NCI-H510A (cell line): ENCODE measurements at regions not wholly inside any gene's neighbourhood (a gene's known extent, or its start where the extent isn't known, plus 50 kb on each side); places are given as distances from the start of the nearest gene placed in this dataset.
"Not testable (repeated sequence)": the region's sequence is repeated elsewhere in the genome, so short reads cannot be mapped to it uniquely, and the experiment has no call there.

Source experiments
- DNase-seq: peaks from one replicate; lab custom pipeline; 2025; lab: John Stamatoyannopoulos, UW

DNA sequence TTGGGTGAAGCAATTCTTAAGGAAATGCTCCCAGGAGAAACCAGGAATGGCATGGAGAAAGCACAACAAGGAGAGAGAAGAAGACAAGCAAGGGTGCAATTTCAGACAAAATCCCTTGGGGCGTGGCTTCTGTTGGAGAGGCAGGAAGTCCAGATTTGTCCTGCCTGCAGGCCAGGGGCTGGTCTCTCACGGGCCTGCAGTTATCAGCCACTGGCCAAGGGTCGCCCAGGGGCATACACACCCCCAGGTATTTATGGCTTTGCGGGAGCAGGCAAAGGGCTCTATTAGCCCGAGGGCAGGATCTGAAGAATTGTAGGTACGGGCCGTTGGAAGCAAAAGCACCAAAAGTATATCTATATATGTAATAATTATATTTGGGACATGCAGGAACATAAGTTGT is 87.7 kb downstream of the IYD start:
- no peak for DNase-seq

DNA sequence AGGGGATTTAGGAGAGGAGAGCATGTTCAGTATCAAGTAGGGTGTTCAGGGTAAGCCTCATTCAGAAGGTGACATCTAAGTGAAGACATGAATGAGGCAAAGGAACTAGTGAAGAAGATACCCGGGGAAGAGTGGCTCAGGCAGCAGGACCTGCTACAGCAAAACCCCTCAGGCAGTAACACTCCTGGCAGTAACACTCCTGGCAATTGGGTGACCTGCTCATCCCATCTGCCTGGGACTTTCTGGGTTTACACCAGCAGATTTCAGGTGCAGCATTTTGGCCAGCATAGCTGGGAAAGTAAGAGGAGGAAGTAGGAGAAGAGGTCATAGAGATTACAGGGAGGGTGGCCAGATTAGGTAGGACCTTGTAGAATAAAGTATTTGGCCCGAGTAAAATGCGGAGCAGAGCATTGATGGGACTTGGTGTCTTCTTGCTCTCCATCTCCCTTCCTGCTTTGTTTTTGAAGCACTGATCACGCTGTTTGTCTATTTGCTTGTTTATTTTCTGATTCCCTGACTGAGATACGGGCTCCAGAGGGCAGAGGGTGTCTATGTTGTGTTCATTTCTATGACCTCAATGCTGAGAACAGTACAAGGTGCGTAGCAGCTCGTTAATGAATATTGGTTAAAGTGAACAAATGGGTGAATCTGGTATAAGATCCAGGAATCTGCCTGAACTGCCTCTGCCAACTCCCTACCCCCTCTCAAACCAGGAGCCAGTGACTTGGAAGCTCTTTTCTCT is 88.3 kb downstream of the IYD start:
- no peak for DNase-seq

DNA sequence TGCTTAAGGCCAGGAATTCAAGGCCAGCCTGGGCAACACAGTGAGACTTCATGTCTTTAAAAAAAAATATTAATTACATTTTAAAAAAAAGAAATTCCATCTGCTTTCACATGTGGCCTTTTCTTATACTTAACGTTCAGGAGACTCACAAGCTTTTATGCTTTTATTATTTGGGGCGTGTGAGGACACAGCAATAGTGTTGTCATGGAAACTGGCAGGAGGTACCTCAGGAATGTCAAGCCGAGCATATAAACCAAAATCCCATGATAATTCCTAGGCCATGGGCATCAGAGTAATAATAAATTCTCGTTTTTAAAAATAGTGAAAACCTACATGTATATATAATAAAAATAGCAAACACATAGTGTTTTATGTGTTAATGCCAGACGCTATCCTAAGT is 89.8 kb downstream of the IYD start:
- DNase-seq = no peak

DNA sequence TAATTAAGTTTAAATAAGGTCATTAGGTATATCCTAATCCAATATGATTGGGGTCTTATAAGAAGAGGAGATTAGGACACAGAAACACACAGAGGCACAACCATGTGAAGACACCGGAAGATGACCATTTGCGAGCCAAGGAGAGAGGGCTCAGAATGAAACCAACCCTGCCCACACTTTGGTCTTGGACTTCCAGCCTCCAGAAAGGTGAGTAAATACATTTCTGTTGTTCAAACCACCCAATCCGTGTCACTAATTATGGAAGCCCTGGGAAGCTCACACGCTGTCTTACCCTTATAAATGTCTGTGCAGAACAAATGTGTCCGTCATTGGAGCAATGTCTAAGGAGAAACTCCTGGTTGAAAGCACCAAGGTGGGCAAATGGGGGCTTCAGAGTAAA is 95.0 kb downstream of the IYD start:
- DNase-seq = no peak

DNA sequence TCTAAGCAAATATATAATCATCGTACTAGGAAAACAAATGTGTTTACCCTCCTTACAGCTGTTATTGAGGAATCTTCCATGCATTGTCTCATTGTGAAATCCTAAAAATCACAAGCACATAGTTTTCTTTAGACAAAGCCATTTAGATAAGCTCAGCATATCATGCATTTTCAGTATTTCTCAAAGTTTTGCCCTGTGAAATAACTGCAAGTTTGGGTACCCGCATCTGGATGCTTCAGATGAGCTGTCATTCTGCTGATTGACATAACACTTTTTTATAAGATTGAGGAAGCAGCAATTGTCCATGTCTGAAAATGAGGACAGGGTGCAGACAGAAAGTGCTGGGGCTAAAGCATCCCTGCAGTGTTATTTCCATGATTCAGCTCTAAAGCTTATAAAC is 96.2 kb downstream of the IYD start:
- no peak for DNase-seq

DNA sequence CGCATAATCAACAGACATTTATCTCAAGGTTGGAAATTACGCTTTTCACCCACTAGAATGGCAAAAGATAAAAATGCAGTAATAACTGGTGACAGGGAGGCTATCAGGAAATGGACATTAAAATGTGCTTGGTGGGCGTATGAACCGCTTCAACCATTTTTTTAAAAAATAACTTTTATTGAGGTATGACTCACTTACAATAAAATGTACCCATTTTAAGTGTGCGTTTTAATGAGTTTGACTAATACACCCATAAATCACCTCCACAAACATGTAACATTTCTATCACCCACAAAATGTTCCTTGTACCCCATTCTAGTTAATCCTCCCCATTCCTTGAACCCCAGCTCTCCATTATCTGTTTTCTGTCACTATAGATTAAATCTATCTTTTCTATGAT is 96.8 kb downstream of the IYD start:
- DNase-seq = no peak

DNA sequence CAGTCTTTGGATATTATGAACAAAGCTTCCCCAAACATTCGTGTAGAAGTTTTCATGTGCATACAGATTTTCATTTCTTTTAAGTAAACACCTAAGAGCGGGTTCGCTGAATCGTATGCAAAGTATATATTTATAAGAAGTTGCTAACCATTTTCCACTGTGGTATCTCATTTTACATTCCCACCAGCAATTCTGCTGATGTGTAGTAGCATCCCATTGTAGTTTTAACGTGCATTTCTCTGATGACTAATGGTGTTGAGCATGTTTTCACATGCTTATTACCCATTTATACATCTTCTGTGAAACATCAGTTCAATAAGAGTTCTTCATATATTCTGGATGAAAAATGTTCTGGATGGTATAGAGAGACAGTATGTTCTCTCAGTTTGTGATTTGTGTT is 97.4 kb downstream of the IYD start:
- DNase-seq = no peak

DNA sequence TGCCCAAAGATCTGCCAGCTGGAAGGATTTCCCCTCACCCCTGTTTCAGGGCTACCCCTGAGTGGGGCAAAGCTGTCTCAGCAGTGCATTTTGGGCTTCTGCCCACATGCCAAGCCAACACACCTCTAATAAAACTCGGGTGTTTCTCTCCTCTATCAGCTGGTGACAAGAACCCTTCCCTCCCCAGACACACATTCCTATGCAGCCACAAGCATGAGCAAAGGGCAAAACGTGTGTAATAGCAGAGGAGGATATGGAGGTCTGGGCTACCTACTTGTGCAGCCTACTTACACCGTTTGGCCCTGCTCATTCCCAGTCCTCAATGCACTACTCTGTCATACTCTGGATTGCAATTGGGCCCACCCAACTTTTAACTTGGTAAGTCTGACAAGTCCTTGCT is 101.3 kb downstream of the IYD start:
- no peak for DNase-seq

DNA sequence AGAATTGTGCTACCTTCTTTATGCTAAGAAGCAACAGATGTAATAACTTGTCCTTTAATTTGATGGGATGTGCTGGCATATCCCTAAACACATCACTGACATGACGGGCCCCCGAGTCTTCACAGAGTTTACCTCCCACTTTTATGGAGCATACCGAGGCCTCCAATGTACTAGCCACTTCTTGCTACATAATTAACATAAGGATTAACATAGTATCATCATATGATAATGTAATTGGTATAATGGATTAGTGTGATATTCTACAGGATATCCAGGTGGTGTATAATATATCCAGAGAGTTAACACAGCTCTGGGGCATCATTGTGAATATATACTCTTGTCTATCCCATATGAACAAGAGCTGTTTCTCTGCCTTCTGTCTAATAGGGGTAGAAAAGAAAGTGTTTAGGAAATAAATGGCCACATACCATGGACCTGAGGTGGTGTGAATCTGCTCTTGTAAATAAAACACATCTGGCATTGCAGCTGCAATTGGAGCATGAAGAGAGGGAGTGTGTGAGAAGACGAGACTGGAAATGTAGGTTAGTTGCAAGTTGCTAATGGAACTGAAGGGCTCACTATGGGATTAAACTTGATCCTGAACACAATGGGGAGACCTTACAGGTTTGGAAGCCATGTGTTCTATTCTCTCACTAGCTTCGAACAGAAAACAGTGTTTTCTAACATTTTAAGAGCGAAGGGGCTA is 102.3 kb downstream of the IYD start:
- DNase-seq = no peak

DNA sequence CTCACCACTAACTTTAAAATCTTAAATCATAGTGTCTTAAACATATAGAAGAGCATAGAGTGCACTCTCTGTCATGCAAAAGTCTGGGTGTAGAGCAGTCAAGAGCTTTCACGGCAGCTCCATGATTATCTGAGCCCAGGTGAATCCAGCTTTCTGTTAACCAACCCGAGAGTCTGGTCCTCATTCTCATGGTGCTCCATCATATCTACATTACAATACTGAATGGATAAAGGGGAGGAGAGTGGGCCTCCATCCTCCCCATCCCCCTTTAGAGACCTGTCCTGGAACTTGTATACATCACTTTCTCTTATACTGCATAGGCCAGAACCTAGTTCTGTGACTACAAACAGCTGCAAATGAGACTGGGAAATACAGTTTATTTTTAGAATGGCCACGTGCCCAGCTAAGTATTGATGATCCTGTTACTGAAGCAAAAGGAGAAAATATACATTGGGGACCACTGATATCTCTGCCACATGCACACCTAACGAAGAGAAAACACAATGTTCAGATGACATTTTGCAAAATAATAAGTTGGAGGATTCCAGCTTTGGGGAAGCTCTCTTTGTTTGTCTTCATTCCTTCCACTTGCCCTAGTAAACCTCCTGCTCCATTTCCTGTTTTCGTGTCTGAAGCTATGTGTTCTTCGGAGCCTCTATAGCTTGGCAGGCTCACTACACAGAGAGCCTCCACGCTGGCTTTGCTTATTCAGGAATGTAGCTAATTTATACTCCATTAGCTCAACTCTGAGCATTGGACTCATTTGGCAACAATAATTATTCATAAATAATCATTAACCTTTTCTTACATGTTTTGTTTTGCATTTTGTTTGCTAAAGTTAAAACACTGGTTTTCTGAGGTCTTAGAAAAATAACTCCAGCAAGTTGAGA is 110.1 kb downstream of the IYD start:
- no peak for DNase-seq

DNA sequence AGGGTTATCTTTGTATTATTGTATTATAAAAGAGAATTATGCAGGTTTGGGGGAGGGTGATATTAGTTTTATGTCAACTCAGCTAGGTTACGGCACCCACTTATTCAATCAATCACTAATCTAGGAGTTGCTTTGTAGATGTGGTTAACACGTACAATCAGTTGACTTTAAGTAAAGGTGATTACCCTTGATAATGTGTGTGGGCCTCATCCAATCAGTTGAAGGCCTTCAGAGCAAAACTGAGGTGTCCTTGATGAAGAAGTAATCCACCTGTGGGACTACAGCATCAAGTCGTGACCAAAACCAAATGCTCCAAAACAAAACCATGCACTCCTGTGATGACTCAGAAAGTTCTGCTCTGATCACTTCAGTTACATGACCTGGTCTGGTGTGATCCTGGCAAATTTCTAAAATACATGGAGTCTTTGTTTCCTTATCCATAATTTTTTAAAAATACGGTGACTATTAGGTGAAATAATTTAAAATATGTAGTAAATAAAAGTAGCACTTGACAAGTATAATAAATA is 114.1 kb downstream of the IYD start:
- no peak for DNase-seq

DNA sequence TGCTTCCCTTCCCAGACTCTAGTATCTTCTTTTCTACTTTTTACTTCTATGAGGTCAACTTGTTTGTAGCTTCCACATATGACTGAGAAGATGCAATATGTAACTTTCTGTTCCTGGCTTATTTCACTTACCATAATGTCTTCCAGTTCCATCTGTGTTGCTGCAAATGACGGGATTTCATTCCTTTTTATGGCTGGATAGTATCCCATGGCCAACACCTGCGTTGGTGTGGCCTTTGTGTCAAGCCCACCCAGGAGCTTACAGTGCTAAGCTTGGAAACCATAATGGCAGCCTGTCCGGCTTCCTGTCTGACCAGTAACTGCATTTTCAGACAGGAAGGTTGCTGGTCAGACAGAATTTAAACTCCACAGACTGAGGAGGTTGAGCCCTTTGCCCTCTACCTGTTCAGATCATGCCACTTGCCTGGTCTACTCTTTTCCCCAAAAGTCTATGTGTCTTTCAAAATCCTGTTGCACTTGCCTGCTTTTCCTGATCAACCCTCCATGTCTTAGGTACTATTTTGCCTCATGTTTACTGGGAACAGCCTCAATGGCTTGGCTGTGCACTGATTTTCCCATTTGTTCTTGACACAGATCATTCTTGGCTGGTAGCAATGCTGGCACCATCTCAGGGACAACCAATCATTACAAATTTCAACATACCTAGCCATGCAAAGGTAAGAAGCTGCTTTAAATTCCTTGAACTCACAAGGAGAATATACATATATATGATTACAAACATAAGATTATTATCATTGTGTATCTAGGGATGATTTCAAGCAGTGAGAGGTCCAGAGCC is 114.3 kb upstream of the PLEKHG1 start:
- DNase-seq = no peak

DNA sequence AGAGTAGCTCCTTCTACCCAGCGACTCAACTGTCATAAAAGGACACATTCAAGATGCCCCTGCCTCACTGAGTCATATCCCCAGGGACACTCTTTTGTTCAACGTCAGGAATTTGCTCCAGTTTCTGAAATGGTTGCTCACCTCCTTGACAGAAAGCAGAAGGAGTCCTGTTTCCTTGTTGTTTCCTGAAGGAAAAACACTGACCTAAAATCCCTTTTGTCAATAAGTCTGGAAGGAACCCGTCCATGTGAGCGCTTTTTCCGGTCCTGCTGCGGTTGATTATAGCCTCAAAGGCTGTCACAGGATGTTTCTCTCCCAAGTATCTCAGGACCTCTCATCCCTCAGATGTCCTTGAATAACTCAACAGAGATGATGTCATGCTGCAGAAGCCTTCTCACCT is 113.6 kb upstream of the PLEKHG1 start:
- DNase-seq = no peak

DNA sequence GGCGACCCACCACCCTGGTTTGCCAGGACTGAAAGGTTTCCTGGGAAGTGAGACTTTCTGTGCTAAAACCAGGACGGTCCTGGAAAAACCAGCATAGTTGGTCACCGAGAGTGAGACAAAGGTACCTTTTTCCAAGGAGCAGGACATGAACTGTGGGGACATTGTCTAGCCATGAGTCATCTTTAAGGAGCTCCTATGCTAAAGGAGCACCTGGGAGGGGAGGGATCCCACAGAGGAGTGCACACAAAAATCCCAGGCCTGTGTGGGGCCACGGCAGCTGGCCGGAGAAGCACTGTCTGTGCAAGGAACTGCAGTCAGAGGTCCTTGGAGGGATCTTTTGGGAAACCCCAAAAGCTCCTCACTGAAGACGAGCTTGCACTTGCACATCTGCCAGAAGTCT is 109.1 kb upstream of the PLEKHG1 start:
- DNase-seq = no peak

DNA sequence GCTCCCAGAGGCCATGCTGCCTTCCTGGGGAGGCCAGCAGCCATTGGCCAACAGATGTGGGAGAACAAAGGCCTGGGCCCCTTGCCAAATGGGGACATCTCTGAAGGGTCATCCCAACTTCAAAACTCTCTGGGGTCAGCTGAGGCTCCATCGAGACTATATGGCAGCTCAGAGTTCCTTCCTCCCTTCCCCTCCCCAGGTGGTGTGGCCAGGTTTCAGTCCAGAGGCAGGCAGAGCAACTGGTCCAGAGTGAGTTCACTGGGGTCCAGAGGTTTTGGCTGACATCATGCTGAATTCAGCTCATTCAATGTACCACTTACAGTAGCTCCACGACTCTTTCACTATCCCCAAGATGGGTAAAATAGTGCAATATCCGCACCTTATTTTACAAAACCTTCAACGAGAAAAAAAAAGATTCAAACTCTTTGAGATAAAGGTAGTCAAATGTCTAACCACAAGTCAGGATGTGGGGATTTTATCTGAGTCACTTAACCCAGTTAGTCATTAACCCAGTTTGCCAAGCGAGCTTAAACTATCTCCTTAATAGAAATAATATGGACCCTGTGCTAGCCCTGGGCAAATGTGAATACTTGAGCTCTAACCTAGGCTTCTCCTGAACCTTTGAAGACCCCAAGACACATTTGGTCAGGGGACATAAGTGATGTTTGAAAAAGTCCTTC is 108.4 kb upstream of the PLEKHG1 start:
- no peak for DNase-seq

DNA sequence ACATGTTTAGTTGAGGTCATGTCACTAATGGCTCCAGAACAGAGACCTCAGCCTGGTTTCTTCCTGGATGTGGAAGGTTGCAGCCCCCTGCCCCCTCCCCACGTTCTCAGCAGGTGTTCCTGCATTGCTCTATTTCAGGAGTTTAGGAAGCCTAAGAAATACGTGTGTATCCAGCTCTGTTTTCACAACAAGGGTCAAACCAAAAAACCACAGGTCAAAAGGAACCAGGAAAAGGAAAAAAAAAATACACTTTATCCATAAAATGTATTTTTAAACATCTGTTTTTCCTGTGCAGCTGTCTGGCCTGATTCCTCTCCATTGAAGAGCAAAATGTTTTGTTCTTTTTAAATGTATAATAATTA is 107.9 kb upstream of the PLEKHG1 start:
- no peak for DNase-seq

DNA sequence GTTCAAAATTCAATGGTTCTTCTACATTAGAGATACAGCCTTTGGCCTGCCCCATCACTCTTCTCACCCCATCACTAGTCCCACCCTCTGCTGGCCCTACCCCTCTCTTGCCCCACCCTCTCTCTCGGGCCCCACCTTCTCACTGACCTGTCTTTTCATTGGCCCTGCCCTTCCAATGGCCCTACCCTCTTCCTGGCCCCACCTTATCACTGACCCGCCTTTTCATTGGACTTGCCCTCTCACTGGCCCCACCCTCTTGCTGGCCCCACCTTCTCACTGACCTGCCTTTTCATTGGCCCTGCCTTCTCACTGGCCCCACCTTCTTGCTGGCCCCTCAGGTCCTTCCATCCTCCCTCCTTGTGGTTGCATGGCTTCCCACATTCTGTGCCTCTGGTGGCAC is 107.2 kb upstream of the PLEKHG1 start:
- DNase-seq = no peak

DNA sequence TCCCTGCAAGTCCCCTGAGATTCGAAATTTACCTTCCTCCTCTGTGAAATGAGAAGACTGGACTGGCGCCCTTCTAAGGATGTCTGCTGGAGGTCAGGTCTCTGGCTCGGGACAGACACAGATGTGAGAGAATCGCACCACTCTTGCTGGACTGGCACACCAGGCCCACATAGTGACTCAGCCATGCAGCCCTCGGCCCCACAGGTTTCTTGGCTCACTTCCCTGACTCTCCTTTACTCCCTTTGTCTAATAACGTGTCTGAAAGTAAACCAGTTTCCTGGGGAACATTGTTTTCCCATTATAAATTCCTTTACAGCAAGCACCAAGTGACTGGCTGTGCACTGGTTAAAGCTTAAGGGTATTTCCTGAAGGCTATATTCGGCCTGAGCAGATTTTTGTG is 106.7 kb upstream of the PLEKHG1 start:
- no peak for DNase-seq

DNA sequence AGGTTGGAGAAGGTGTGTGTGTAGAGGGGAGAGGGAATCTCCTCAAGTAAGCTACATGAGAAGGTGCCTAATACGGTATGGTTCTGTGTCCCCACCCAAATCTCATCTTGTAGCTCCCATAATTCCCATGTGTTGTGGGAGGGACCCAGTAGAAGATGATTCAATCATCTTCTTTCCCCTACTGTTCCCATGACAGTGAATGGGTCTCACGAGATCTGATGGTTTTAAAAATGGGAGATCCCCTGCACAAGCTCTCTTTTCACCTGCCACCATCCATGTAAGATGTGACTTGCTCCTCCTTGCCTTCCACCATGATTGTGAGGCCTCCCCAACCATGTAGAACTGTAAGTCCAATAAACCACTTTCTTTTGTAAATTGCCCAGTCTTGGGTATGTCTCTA is 106.1 kb upstream of the PLEKHG1 start:
- DNase-seq = not testable (repeated sequence)

DNA sequence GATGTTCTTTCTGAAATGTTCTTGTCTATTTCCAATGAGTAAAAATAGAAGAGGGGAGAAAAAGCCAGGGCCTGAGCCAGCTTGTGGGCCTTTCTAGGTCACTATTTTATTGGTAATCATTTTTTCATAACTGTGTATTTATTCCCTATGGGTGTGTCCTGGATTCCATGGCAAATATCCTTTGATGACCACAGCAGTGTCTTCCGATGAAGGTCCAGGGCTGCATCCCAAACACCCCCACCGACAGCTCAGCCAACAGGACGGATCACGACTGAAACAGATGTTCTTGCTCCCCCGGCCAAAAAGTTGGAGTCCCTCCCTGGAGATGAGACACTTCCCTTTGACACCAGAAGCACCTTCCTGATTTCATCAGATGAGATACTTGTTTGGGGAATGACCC is 105.4 kb upstream of the PLEKHG1 start:
- no peak for DNase-seq

DNA sequence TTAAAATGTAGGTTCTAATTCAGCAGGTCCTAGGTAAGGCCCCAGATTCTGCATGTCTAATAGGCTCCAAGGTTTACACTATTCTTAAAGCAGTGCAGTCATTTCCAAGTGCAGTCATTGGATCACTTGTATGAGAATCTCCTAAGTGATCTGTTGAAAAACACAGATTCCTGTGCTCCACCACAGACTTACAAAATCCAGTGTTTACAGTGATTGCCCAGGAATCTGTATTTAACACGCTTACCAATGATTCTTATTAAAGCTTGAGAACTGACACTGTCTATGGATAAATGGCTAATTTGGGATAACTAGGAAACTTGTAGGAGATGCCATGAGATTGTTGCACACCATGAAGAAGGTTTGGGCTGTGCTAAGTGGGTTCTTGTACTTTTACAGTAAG is 104.6 kb upstream of the PLEKHG1 start:
- no peak for DNase-seq
